GM21529 (cell line): ENCODE measurements at regions not wholly inside any gene's neighbourhood (a gene's known extent, or its start where the extent isn't known, plus 50 kb on each side); places are given as distances from the start of the nearest gene placed in this dataset.
A peak's percentile ranks its signal among the peaks of the same experiment; 100 is the strongest.

Experiments
- ATAC-seq: cut with Tn5 transposase; IDR thresholded peaks from one replicate; pipeline ENCODE4 v1.9.1; 2021; ENCODE audit not compliant: unreplicated experiment

GRCh38 chr18:74023220-74023619, 124.4 kb downstream of the FBXO15 start:
- no peak for ATAC-seq

- no peak for ATAC-seq
Measured at GRCh38 chr18:74019864-74020263, 127.8 kb downstream of the FBXO15 start.

DNA sequence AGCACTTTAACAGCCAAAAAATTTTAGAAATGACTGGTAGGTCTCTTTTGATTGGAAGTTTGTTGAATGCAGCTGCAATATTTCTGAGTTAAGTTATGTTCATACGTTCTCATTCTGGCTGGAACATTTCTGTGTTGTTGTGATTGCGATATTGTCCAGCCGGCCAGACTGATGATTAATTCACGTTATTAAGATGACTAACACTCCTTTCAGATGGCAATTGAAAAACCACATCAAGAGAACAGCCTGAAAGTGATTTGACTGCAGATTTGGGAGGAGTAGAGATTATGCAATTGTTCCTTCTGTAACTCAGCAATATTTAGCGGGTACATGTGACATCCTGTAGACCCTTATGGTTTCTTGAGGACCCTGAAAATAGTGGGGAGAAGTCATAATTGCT, 133.7 kb downstream of the FBXO15 start:
- ATAC-seq, result peak; percentile 65

DNA sequence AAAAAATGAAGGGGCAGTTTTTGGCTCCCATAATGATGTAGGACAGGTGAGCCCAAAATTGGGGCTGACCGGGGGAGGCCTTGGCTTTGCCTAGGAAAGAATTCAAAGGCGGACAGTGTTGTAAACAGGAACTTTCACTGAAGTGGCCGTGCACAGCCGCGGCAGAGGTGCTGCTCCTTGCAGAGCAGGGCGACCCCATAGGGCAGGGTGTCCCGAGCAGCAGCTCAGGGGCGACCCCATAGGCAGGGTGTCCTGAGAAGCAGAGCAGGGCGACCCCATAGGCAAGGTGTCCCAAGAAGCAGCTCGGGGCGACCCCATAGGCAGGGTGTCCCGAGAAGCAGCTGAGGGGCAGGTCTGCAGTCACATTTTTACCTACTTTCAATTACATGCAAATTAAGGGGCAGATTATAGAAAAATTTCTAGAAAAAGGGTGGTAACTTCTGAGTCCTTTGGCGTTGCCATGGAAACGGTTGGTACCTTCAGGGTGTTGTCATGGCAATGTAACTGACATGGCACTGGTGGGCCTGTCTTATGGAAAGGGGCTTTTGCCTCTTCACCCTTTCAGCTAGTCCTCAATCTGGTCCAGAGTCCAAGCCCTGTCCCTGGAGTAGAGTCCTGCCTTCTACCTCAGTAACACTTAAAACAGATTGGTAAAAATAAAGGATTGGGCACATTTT, 134.5 kb downstream of the FBXO15 start:
- no peak for ATAC-seq

DNA sequence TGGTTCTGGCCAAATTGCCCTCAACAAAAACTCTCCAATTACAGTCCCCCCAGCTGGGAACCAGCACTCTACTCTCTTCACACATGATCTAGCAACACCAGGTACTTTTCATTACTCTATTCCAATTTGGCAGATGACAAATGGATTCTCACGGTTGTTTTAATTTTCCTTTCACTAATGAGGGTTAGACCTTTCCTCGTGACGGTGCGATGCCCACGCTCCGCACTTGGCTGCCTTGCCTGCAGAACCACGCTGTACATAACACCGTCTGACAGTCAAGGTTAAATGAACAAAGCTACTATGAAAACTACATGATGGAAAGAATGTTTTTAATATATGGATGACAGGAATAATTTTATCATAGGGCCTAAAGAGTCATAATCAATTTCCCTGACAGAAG, 141.5 kb downstream of the FBXO15 start:
- ATAC-seq, result no peak

DNA sequence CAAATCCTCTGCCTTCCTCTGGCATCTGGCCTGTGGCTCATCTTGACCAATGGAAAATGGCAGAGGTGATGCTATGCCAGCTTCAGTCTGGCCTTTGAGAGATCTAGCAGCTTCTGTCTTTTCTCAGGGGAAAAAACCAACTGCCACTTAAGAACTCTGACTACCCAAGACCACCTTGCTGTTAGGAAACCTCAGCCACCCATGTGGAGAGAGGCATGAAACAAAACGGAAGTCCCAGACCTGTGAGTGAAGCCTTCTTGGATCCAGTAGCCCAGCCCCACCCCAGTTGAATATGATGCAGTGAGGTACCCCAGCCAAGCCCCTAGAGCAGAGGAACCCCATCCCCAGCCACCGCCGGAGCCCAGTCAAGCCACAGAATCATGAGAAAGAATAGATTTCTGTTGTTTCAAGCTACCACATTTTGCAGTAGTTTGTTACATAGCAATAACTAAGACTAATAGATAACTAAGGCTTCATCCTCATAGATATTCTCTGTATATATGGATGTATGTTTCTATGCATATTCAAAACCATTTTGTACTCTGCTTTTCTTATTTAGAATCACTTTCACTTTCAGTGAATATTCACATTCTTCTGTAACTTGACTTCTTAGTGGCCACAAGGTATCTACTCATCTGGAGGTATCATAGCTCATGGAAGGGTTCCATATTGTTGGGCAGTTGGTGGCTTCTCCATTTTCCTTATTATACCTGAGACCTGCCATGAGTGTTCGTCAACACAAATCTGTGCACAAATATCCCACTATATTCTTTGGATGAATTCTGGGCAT, 142.1 kb downstream of the FBXO15 start:
- no peak for ATAC-seq

DNA sequence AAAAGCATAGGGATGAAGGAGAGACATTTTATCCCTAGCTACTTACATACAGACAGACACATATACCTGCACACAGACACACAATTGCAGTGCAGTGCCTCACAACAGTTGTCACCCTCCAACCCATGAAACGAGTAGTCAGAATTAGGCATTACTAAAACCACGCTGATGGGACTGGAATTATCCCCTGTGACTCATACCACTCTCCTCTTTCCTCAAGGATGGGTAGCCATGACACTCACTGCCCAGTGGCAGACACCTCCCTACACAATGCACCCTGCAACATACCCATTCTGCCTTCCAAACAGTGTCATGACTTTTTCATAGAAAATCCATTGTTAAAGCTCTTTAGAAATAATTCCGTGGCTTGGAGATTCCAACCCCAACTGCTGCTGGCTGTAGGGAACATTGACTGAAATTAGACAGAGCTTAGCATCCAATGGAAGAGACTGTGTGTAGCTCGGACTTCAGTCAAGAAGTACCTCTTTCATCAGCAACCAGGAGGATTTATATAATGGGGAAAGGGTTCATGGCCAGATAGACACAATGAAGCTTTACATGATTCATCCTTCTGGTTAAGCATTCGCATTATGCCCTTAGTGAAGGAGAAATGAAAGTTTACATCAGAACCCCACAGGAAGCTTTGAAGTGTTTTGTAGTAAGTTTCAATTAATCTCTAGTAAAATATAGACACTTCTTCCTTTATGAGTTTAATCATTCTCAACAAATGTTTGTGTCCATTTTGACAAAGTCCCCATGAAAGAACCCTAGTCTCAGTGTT, 155.2 kb downstream of the FBXO15 start:
- no peak for ATAC-seq

DNA sequence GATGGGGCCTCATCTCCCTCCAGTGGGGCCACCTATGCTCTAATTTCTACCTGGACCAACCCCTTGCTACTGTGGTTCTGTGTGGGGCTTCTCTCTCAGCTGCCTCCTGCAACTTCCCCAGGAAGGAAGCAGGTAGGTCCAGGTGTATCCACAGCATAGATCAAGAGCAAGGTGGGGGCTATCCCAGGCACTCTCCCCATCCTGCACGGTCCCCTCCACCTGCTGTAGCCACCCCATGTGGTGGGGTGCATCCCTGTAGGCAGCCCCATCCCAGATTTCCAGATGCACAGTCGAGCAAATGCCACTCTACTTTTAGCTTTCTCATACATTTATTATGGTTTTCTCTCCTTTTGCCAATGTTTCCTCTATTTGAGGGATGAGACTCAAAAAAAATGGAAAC, 156.1 kb downstream of the FBXO15 start:
- no peak for ATAC-seq

- no peak for ATAC-seq
Measured at GRCh38 chr18:73990258-73990657, 157.4 kb downstream of the FBXO15 start.

DNA sequence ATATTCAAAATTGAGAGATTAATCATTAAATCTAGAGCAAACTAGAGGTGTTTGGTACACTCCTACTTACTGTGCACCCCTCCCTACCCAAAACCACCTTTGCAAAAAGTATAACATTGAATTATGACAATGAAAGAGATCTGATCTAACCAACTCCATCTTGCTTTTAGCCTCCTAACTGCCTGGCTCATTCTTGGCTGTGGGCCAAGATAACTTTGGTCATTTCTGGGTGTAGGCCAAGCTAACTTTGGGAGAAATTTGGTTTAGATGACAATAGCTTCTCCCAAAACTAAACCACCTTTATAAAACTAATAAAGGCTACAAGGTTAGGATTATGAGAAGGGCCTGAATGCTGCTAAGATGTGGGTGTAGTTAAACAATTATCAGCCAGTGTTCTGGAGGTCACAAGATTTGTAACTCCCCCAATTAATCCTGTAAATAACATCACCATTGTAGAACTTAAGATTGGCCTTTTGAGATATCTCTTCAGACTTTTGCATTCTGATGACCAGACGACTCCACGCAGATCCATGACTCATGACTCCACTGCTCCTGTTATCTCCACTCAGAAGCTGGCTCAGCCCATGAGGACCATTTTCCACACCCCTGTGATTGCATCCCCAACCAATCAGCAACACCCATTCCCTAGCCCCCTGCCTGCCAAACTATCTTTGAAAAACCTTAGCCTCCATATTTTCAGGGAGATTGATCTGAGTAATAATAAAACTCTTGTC, 160.2 kb downstream of the FBXO15 start:
- ATAC-seq, result no peak

DNA sequence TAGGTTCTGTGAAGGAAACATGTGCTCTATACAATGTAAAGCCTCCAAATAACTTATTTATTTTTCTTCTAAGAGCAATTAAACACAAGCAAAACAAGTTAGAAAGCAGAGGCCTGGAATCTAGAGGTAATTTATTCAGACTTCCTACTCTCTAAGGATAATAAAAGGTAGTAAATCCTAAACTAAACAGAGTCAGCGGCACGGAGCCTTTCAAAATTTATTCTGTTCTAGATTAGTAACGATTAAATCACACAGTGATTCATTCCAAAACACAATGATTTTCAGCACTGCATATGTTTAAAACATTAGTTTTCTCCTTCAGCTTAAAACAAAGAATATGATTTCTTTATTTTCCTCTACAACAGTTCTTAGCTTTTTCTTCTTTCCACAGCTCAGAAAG, 160.9 kb downstream of the FBXO15 start:
- no peak for ATAC-seq

- no peak for ATAC-seq
Measured at GRCh38 chr18:73985855-73986625, 161.6 kb downstream of the FBXO15 start.

DNA sequence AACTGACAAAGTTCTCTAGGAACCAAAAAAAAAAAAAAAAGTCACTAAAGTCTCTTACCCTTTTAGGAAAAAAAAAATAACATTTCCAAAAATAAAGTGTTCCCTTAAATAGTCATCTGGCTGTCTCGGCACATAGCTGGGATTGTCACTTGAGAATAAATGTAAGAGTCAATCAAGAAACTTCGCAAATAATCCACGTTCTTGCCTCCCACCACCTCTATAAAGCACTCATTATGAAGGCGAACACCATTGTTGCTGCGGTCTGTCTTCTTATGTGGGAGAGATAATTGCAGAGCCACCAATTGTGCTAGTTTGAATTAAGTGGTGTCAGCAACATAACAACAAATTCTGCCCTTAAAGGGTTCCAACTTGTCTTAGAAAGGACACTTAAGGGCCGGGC, 163.7 kb downstream of the FBXO15 start:
- no peak for ATAC-seq

DNA sequence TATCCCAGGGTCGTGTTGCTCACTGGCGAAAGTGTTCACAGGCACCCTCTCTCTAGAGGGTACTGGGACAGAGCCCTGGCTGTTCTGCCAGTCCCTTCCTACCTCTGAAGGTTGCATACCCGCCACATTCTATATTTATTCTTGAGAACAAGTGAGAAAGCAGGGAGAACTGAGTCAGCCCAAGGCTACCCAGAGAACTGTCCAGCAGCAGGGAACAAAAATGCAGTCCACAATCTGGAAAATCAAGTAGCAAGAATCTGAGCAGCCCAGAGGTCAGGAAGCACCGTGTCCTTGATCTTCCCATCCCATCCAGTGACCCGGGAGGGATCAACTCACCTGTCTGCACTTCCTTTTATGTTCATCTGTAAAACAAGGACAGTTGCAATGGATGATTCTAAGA, 164.1 kb downstream of the FBXO15 start:
- no peak for ATAC-seq

- no peak for ATAC-seq
Measured at GRCh38 chr18:73981796-73982195, 165.8 kb downstream of the FBXO15 start.

GRCh38 chr18:73980289-73980979, 167.2 kb downstream of the FBXO15 start:
- ATAC-seq, result no peak

DNA sequence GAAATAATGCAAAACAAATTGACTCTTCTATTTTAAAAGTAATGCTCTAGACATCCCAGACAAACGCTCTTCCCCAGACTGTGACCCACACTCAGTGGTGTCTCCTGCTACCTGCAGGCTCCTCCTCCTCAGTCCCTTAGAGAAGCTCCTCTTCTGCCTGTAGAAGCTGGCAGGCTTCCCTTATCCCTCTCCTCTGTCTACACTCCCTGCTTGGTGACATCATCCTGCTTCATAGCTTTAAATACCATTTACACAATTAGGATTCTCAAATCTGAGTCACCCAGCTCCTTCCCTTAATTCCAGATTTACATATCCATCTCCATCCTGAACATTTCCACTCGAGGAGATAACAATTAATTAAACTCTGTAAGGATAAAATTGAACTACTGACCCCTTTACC, 167.9 kb downstream of the FBXO15 start:
- ATAC-seq, result no peak

GRCh38 chr18:73976433-73976832, 171.2 kb downstream of the FBXO15 start:
- no peak for ATAC-seq

DNA sequence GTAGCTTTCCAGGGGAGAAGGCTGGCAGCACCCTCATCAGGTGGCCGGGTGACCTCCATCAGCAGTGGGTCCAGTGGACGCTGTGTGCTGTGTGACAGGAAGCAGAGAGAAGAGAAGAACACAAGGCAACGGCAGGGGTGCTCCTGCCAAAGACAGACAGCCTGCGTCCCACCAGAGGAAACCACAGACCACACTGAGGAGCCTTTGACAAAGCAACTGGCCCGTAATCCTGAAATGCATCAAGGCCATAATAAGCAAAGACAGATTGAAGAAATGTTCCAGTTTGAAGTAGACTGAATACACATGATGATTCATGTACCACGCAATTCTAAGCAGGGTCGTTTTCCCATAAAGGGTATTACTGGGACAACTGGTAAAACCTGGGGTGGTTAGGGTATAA, 172.4 kb downstream of the FBXO15 start:
- no peak for ATAC-seq

DNA sequence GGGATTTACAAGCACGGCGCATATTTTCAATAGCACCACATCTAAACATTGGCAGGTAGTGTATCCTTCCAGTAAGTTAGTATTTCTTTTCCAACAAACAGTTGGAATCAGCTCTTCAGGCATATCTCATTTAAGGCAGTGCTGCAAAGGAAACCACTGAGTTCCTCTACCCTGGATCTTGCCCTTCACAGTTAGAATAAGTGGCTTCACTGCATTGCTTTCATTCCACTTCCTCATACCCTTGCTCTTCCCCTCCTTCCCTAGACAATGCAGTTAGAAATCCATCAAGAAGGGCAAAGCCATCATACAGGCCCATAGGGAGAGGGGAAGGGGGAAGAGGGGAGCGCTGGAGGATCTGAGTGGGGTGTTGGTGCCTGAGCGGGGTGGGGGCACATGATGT, 173.7 kb downstream of the FBXO15 start:
- no peak for ATAC-seq
